SK-N-MC (cell line): ENCODE measurements at regions not wholly inside any gene's neighbourhood (a gene's known extent, or its start where the extent isn't known, plus 50 kb on each side); places are given as distances from the start of the nearest gene placed in this dataset.

Source experiments
- EZH2 ChIP-seq: fragments of 200-600 bp; sonication (generic); IDR thresholded peaks from one replicate; pipeline ENCODE4 v1.6.1; 2017; ENCODE audit warnings: antibody characterized with exemption
- FOXP2 ChIP-seq: optimal IDR thresholded peaks from 2 replicates; pipeline ENCODE3; 2011; ENCODE audit warnings: mild to moderate bottlenecking, moderate library complexity; ENCODE audit not compliant: insufficient read depth; ENCODE audit errors: extremely low read length, control extremely low read depth
- POLR2AphosphoS5 ChIP-seq: IDR thresholded peaks from 2 replicates; pipeline ENCODE4 v1.6.1; 2012; ENCODE audit warnings: mild to moderate bottlenecking, low read depth, low read length, borderline replicate concordance

- TF ChIP-seq POLR2AphosphoS5 (no peak), EZH2 (no peak), FOXP2 (no peak)
Measured at GRCh38 chr5:122586351-122586750, 188.5 kb upstream of the SNX2 start.
